Kidney glomerular epithelial cell (primary cell): ENCODE measurements at regions not wholly inside any gene's neighbourhood (a gene's known extent, or its start where the extent isn't known, plus 50 kb on each side); places are given as distances from the start of the nearest gene placed in this dataset.
"Not testable (repeated sequence)": the region's sequence is repeated elsewhere in the genome, so short reads cannot be mapped to it uniquely, and the experiment has no call there.

Experiments used
- DNase-seq: peaks from one replicate; lab custom pipeline; 2025; lab: John Stamatoyannopoulos, UW

DNA sequence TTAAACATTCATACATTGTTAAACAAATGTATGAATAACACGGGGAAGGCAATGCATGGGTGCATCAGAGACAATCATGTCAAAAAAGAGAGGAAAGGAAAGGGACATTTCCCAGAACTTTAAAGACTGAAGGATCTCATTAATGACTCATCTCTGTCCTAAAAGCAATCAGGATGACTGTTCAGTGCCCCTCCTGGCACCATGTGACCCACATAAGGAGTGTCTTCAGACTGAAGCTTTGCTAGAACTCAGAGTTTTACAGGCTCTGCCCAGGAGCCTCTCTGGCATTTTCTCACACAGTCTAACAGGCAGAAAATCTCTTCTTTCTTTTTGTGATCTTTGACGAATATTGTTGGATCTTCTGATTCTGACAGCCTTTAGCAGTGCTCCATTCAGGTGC, 315.3 kb downstream of the OTUD1 start:
- DNase-seq: no peak

DNA sequence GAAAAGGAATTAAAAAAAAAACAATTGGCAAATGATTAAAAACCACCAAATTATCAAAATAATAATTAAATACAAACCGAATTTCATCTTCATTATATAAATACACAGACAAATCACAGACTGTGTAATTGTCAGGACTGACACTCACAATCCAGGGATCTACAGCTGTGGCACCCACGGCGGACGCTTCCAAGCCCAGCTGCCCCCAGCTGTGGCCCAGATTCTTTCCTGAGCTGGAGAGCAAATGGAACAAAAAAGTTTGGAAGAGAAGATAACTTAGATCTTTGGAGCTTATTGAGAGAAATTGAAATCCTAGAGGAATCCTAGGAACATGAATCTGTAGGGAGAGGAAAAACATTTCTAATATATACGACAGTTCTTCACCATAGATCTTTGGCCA, 316.1 kb downstream of the OTUD1 start:
- DNase-seq: no peak

GRCh38 chr10:23755556-23755955, 316.7 kb downstream of the OTUD1 start:
- DNase-seq: no peak

- DNase-seq: no peak
Measured at GRCh38 chr10:23768281-23768680, 329.4 kb downstream of the OTUD1 start.

DNA sequence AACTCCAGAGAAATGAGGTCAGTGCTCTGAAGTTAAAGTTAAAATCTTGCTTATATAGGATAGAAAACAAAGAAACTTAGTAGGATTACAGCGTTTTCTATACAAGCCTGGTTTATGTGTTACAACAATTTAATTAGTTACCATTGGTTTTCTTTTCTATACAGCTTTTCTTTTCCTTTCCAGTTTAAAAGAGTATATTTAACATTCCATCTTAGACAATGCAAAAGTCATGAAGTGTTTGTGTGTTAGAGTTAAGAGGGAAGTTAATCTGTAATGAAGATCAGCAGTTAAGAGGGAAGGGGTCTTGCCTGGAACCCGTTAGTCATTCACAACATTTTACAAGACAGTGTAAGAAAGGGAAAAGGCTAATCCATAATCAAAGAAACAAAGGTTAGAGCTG, 338.3 kb downstream of the OTUD1 start:
- no peak for DNase-seq

DNA sequence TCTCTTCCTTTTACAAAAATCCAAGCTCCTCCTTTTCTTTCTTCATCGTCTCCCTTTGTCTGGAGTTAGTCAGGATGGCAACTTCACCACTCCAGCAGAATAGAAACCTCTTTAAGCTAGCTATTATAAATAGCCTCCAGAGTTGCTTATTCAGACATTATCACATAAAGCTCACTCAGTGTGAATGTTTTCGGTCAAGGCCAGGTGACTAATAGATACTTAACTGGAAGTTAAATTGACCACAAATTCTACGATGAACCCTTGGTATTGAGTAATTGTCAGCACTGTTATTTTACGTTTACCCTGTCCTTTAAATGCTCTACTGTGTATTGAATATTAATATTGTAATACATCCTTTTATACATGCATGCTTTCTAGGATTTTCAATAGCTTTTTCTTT, 340.4 kb downstream of the OTUD1 start:
- DNase-seq: no peak

- DNase-seq: no peak
Measured at GRCh38 chr10:23780331-23780730, 341.5 kb downstream of the OTUD1 start.

DNA sequence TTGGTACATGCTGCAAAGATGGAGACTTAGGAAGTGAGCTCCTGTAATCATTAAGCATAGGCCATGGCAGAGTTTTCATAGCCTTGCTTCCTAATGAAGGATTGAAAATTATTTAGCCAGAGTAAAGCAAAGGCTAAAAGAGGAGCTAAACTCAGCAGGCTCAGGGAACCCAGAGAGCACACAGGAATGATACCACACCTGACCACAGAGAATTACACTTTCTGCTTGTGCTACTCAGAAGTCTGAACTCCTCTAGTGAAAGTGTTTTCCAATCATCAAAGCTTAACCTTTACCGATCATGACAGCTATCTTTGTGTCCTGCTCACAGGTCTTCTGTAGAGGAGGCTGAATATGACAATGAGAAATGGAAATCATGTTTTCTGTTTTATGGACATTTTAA, 347.7 kb downstream of the OTUD1 start:
- DNase-seq: no peak

GRCh38 chr10:23793577-23793976, 354.7 kb downstream of the OTUD1 start:
- DNase-seq: no peak

DNA sequence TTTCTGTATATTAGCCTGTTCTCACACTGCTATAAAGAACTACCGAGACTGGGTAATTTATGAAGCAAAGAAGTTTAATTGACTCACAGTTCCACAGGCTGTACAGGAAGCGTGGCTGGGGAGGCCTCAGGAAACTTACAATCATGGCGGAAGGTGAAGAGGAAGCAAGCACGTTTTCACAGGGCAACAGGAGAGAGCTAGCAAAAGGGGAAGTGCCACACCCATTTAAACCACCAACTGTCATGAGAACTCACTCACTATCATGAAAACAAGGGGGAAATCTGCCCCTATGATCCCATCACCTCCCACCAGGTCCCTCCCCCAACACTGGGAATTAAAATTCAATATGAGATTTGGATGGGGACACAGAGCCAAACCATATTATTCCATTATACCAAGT, 358.6 kb downstream of the OTUD1 start:
- DNase-seq: not testable (repeated sequence)

- DNase-seq: no peak
Measured at GRCh38 chr10:23804125-23804524, 365.2 kb downstream of the OTUD1 start.

GRCh38 chr10:23813687-23814086, 374.8 kb downstream of the OTUD1 start:
- DNase-seq: no peak

GRCh38 chr10:23818484-23818883, 379.6 kb downstream of the OTUD1 start:
- no peak for DNase-seq

DNA sequence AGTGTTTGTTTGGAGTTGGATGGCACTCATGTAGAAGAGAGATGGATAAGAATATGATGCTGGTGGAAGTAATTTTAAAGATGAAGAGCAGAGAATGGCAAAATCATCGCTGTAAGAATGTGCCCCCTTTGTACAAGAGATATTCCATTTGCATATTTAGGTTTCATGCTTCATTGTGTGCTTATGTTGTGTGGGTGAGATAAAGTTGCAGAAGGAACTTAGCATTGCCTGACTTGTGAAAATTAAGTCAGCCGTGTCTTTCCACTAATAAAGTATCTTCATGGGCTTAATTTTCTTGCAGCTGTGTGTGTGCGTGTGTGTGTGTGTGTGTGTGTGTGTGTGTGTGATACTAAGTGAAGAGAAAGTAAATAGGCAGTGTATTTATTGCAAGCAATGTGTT, 381.9 kb downstream of the OTUD1 start:
- DNase-seq: no peak

GRCh38 chr10:23824822-23825221, 384.1 kb upstream of the KIAA1217 start:
- DNase-seq: no peak

DNA sequence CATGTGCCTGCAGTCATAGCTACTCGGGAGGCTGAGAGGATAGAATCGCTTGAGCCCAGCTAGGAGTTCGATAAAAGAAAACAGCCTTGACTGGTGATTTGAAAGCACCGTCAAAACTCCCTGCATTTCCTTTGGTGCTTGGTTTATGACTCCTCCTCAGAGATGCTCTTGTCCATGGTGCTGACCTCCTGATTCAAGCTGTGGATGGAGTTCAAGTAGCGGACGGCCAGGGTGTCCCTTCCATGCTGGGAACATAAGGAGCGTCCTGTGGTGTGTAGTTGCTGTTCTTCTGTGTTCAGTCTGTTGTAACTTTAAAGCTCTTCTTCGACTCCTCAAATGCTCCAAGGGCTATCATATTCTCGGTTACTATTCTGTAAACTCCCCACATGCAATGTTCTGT, 382.5 kb upstream of the KIAA1217 start:
- peak; percentile 35 for DNase-seq

DNA sequence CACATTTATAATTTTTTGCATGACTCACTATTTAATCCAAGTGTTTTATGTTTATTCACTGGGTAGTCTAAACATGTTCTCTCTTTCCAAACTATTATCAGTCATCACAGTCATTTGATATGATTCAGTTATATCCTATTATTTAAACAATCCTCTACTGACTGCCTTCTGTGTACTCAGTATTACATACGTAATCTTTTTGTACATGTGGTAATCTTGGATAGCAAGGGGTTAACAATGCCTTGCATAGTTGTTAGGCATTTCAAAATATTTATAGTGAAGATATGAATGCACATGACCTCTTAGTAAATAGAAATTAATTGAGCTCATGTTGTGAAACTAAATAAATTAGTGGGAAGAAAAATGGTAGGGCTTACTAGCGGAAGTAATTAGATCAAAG, 379.4 kb upstream of the KIAA1217 start:
- no peak for DNase-seq

DNA sequence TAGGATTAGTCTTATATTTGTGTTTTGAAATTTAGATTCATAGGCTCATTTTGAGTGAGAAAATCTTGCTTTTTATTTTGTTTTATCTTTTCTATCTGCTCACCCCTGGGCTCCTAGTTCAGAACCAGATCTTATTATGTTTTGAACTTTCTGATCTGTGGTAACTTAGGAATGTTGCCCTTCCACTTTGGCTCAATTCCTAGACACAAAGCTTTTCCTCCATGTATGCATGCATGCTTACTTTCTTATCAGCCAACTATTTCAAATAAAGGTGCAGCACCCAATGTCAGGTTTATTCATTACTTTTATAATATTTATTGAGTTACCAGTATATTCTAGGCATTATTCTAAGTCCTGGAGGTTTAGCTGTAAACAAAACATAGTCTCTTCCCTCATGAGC, 374.8 kb upstream of the KIAA1217 start:
- DNase-seq: no peak

- no peak for DNase-seq
Measured at GRCh38 chr10:23850631-23851030, 358.3 kb upstream of the KIAA1217 start.

GRCh38 chr10:23859598-23859997, 349.3 kb upstream of the KIAA1217 start:
- DNase-seq: no peak

GRCh38 chr10:23864631-23865147, 344.2 kb upstream of the KIAA1217 start:
- no peak for DNase-seq

DNA sequence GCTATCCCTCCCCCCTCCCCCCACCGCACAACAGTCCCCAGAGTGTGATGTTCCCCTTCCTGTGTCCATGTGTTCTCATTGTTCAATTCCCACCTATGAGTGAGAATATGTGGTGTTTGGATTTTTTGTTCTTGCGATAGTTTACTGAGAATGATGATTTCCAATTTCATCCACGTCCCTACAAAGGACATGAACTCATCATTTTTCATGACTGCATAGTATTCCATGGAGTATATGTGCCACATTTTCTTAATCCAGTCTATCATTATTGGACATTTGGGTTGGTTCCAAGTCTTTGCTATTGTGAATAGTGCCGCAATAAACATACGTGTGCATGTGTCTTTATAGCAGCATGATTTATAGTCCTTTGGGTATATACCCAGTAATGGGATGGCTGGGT, 342.0 kb upstream of the KIAA1217 start:
- DNase-seq: not testable (repeated sequence)

DNA sequence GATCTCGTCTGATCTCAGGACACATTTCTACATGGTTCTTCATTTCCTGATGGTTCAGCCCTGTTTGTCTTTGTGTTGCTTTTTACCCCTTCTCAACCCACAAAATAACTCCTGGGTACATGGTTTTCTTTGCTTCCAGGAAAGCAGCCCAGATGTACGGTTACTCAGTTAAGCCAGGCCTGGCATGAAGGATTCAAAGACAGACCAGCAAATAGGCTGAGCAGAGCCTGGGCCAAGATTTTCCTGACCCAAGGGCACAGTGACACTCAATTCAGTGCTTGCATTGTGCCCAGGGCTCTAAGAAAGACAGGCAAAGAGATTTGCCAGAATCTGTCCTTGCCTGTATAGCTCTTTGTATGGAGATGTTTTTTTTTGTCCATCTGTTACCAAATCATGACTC, 340.8 kb upstream of the KIAA1217 start:
- DNase-seq: no peak

DNA sequence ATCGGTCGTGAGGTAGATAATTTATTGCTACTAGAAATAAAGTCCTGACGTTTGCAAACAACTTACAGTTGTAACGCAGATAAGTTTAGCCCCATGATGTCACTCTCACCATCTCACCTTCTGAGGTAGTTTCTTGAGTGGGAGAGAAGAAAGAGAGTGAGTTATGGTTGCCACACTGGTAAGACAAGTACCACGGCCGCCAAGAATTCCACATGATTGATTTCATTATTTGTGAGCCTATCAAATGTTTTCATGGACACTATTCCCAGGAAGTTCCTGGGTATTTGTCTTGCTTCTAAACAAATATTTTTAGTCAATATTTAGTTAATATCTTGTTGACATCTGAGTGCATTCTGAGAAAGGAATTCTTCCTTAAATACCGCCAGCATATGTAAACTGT, 339.4 kb upstream of the KIAA1217 start:
- no peak for DNase-seq

GRCh38 chr10:23869996-23870395, 338.9 kb upstream of the KIAA1217 start:
- no peak for DNase-seq
